ENCODE measurements at regions not wholly inside any gene's neighbourhood (a gene's known extent, or its start where the extent isn't known, plus 50 kb on each side); places are given as distances from the start of the nearest gene placed in this dataset.

GRCh38 chr5:82416512-82416911 lies 138.4 kb upstream of the RPS23 start:
- no peaks in the 10 kb centered on the region for H3K9me1 ChIP-seq (ENCODE audit: control insufficient read depth, insufficient read depth, low read length)
- peaks cover under 1 to 53% of the 10 kb centered on the region in 2 experiments; a peak in 3 of 5 replicates for H3K4me1 ChIP-seq (replicated peaks in 1 of 2; ENCODE audit: control insufficient read depth in 2 of 2, insufficient read depth in 2 of 2, low read length in 2 of 2)
- H4K20me1 ChIP-seq (replicated peaks; ENCODE audit: control insufficient read depth, insufficient read depth, low read length) = no peaks in the 10 kb centered on the region
- no peaks in the 10 kb centered on the region for H3K79me2 ChIP-seq (ENCODE audit: control insufficient read depth, insufficient read depth, low read length)
- H3K4me3 ChIP-seq = no peak overlapping the region
- in situ Hi-C loops (cut with MboI) (no loop called here), intact Hi-C loops (cut with micrococcal nuclease) (no loop called here)
- no peak overlapping the region for H3K9ac ChIP-seq (ENCODE audit: insufficient read depth in 1 of 2, low read depth in 2 of 2, low read length in 2 of 2)
- no peaks in the 10 kb centered on the region for H3K27me3 ChIP-seq (ENCODE audit: control insufficient read depth in 2 of 2, insufficient read depth in 2 of 2, low read length in 2 of 2)
- ChIA-PET POLR2A (no interaction called here), CTCF (ENCODE audit: low intra/inter-chr PET ratio) (no interaction called here)
- DNase-seq (ENCODE audit: extremely low read depth in 1 of 4, low spot score in 3 of 4) (no peak), ATAC-seq (no peak), FAIRE-seq (no peak)
- H3K36me3 ChIP-seq (ENCODE audit: control insufficient read depth, insufficient read depth, low read length) = no peaks in the 10 kb centered on the region
- peak overlapping the region; percentile 31; the same call in 1 of the 3 replicates for H3K27ac ChIP-seq (ENCODE audit: extremely low read depth, low read depth, low read length)
- no peaks in the 10 kb centered on the region for H3K9me3 ChIP-seq (replicated peaks; ENCODE audit: control insufficient read depth, insufficient read depth, low read depth, low read length)
- TF ChIP-seq SMC3 (conservative IDR thresholded peaks at IDR 0.05; ENCODE audit: insufficient read depth, low read depth, low read length) (no peak), ATF3 (IDR thresholded peaks at IDR 0.05) (no peak), ATF3 (CRISPR knock-in tag; conservative IDR thresholded peaks at IDR 0.05) (no peak), DIDO1 (tag; IDR thresholded peaks at IDR 0.05; ENCODE audit: low read depth) (no peak), BCL6 (CRISPR knock-in tag; IDR thresholded peaks at IDR 0.05) (no peak), ZNF696 (CRISPR knock-in tag; conservative IDR thresholded peaks at IDR 0.05) (no peak), NFYB (IDR thresholded peaks at IDR 0.05; ENCODE audit: extremely low read depth, insufficient read length) (no peak), E2F5 (CRISPR knock-in tag; IDR thresholded peaks at IDR 0.05) (no peak), NFIC (IDR thresholded peaks at IDR 0.05) (no peak), ZNF511 (CRISPR knock-in tag; IDR thresholded peaks at IDR 0.05) (no peak), MLLT1 (IDR thresholded peaks at IDR 0.05) (no peak), HCFC1 (IDR thresholded peaks at IDR 0.05; ENCODE audit: low read depth, low read length) (no peak), ZNF41 (CRISPR knock-in tag; conservative IDR thresholded peaks at IDR 0.05) (no peak), CHD4 (IDR thresholded peaks at IDR 0.05; ENCODE audit: insufficient read depth, insufficient replicate concordance, low read depth, low read length, poor library complexity, severe bottlenecking) (no peak), RBM39 (optimal IDR thresholded peaks at IDR 0.05; ENCODE audit: low read depth, low read length) (no peak)
- H2AFZ ChIP-seq (ENCODE audit: low read depth, low read length) = peak overlapping the region; percentile 82
- H3K4me2 ChIP-seq (ENCODE audit: insufficient read depth, low read length) = no peak overlapping the region
- 69% methylated on average over 4 of the region's 4 CpGs for WGBS (ENCODE audit: insufficient coverage, low coverage, missing lambda C conversion rate)
- no TSS peak for BruUV-seq (replicated peaks)
